K562 (cell line): ENCODE measurements at regions not wholly inside any gene's neighbourhood (a gene's known extent, or its start where the extent isn't known, plus 50 kb on each side); places are given as distances from the start of the nearest gene placed in this dataset.

Experiments used
- ATAC-seq: fragments of 200-7000 bp; cut with Tn5 transposase; 3 replicates; pipeline ENCODE4 v1.9.1; 2020; ENCODE audit warnings: moderate library complexity
- BruUV-seq: library from RNA; stranded (reverse); fragments of 400-500 nt; replicated peaks from 2 replicates; lab custom pipeline; 2021; lab: Mats Ljungman, UMichigan
- CTCF ChIA-PET: fragments of 300-600 bp; formaldehyde crosslinking; extraction: SDS; loops from one replicate; lab custom pipeline; 2021; ENCODE audit warnings: low intra/inter-chr PET ratio; lab: Yijun Ruan, JAX
- POLR2A ChIA-PET: fragments of 300-600, 350-650 bp; sonication (Branson Sonifier 250); formaldehyde crosslinking; extraction: SDS; loops from one replicate; lab custom pipeline; 2021; ENCODE audit warnings: antibody characterized with exemption, inconsistent platforms; lab: Yijun Ruan, JAX
- DNase-seq, 4 experiments: peaks; one replicate each; pipeline versions ENCODE4 v3.0.0 to v3.0.0-alpha.2; 2011 to 2018; ENCODE audit warnings: low spot score in 3 of 4, mixed read lengths in 3 of 4; ENCODE audit errors: extremely low read depth in 1 of 4
- FAIRE-seq: peaks from 2 replicates; lab custom pipeline; 2011; peaks lifted over from hg19 to GRCh38; lab: Jason Lieb, UNC
- H2AFZ ChIP-seq: 2 replicates; pipeline ENCODE4 v1.6.0; 2011; ENCODE audit warnings: low read depth, low read length, control low read depth, inconsistent platforms
- H3K27ac ChIP-seq: fragments of 200-600 bp; 3 replicates; pipeline ENCODE4 v1.8.0; 2011; ENCODE audit warnings: low read depth, mild to moderate bottlenecking, control low read depth, inconsistent platforms, low read length, moderate library complexity, mixed read lengths; ENCODE audit errors: extremely low read depth
- H3K27me3 ChIP-seq, 2 experiments: fragments of 300-600 bp in 1 of 2; 2 replicates in 1 of 2; 3 replicates in 1 of 2; pipeline versions ENCODE4 v1.6.0 to v1.8.0; 2011; ENCODE audit warnings: inconsistent platforms in 2 of 2, low read length in 2 of 2, mild to moderate bottlenecking in 1 of 2, mixed read lengths in 1 of 2, moderate library complexity in 1 of 2; ENCODE audit not compliant: control insufficient read depth in 2 of 2, insufficient read depth in 2 of 2
- H3K36me3 ChIP-seq: fragments of 300-600 bp; 3 replicates; pipeline ENCODE4 v1.8.0; 2011; ENCODE audit warnings: mild to moderate bottlenecking, low read length, inconsistent platforms; ENCODE audit not compliant: control insufficient read depth, insufficient read depth
- H3K4me1 ChIP-seq, 2 experiments: fragments of 200-600 bp in 1 of 2; replicated peaks in 1 of 2; 2 replicates in 1 of 2; 3 replicates in 1 of 2; pipeline versions ENCODE4 v1.5.1 to v1.8.0; 2011; ENCODE audit warnings: inconsistent platforms in 2 of 2, low read length in 2 of 2, mild to moderate bottlenecking in 1 of 2, mixed read lengths in 1 of 2, moderate library complexity in 1 of 2; ENCODE audit not compliant: control insufficient read depth in 2 of 2, insufficient read depth in 2 of 2
- H3K4me2 ChIP-seq: 2 replicates; pipeline ENCODE4 v1.6.1; 2011; ENCODE audit warnings: low read length, control low read depth, inconsistent platforms, mixed read lengths; ENCODE audit not compliant: insufficient read depth
- H3K4me3 ChIP-seq: fragments of 200-600 bp; sonication (generic), shearing (Covaris generic); 2 replicates; pipeline ENCODE4 v1.5.1; 2016; ENCODE audit warnings: control low read depth, inconsistent platforms
- H3K79me2 ChIP-seq: fragments of 200-600 bp; 3 replicates; pipeline ENCODE4 v1.8.0; 2011; ENCODE audit warnings: low read length, inconsistent platforms; ENCODE audit not compliant: control insufficient read depth, insufficient read depth
- H3K9ac ChIP-seq, 2 experiments: 2 replicates each; pipeline versions ENCODE4 v1.6.0 to v1.6.1; 2011; ENCODE audit warnings: low read depth in 2 of 2, low read length in 2 of 2, control low read depth in 1 of 2, inconsistent platforms in 1 of 2, mild to moderate bottlenecking in 1 of 2, mixed read lengths in 1 of 2; ENCODE audit not compliant: insufficient read depth in 1 of 2
- H3K9me1 ChIP-seq: one replicate; pipeline ENCODE4 v1.6.0; 2011; ENCODE audit warnings: inconsistent platforms, mild to moderate bottlenecking, low read length, moderate library complexity; ENCODE audit not compliant: control insufficient read depth, insufficient read depth
- H3K9me3 ChIP-seq: replicated peaks from 2 replicates; pipeline ENCODE4 v1.5.1; 2011; ENCODE audit warnings: low read depth, low read length, inconsistent platforms; ENCODE audit not compliant: control insufficient read depth, insufficient read depth
- H4K20me1 ChIP-seq: replicated peaks from 2 replicates; pipeline ENCODE4 v1.6.1; 2011; ENCODE audit warnings: low read length, inconsistent platforms, mixed read lengths; ENCODE audit not compliant: control insufficient read depth, insufficient read depth
- ARID2 ChIP-seq: fragments of 450-650 bp; IDR thresholded peaks from 2 replicates; pipeline ENCODE4 v1.6.1; 2017; ENCODE audit warnings: antibody characterized with exemption, mild to moderate bottlenecking
- C11orf30 ChIP-seq: fragments of 450-650 bp; IDR thresholded peaks from 2 replicates; pipeline ENCODE4 v1.6.1; 2016; ENCODE audit warnings: low read depth, mild to moderate bottlenecking
- ETS2 ChIP-seq: IDR thresholded peaks from 2 replicates; pipeline ENCODE4 v1.6.1; 2016; ENCODE audit warnings: borderline replicate concordance, missing genetic modification characterization, mild to moderate bottlenecking, moderate library complexity, missing compliant biosample characterization; ENCODE audit not compliant: poor library complexity, severe bottlenecking
- EWSR1 ChIP-seq: fragments of 450-650 bp; IDR thresholded peaks from 2 replicates; pipeline ENCODE4 v1.6.1; 2018; ENCODE audit warnings: borderline replicate concordance, mild to moderate bottlenecking, low read depth, moderate library complexity; ENCODE audit not compliant: partially characterized antibody
- HINFP ChIP-seq: fragments of 450-650 bp; conservative IDR thresholded peaks from 2 replicates; pipeline ENCODE4 v1.6.1; 2016; ENCODE audit warnings: missing genetic modification characterization, low read depth, mild to moderate bottlenecking, control low read depth, missing compliant biosample characterization
- KHSRP ChIP-seq: fragments of 450-650 bp; IDR thresholded peaks from 2 replicates; pipeline ENCODE4 v1.6.1; 2017
- MAFF ChIP-seq: IDR thresholded peaks from 2 replicates; pipeline ENCODE4 v1.6.1; 2012; ENCODE audit warnings: low read length, improper control_type of control experiment
- MAFG ChIP-seq: fragments of 450-650 bp; conservative IDR thresholded peaks from 2 replicates; pipeline ENCODE4 v1.6.1; 2016; ENCODE audit warnings: missing genetic modification characterization, missing compliant biosample characterization
- MAFK ChIP-seq: IDR thresholded peaks from 2 replicates; pipeline ENCODE4 v1.6.1; 2011; ENCODE audit warnings: low read length, improper control_type of control experiment
- MCM3 ChIP-seq: fragments of 450-650 bp; IDR thresholded peaks from 2 replicates; pipeline ENCODE4 v1.6.1; 2016
- NFE2 ChIP-seq: IDR thresholded peaks from 2 replicates; pipeline ENCODE4 v1.6.1; 2014; ENCODE audit warnings: antibody characterized with exemption, low read depth
- RBM25 ChIP-seq: fragments of 200-400 bp; formaldehyde crosslinking; IDR thresholded peaks from 2 replicates; pipeline ENCODE4 v1.6.1; 2018; ENCODE audit warnings: low read length, low read depth, moderate library complexity; ENCODE audit not compliant: severe bottlenecking
- SP1 ChIP-seq: sonication (generic); formaldehyde crosslinking; IDR thresholded peaks from 2 replicates; pipeline ENCODE4 v1.8.1; 2022; ENCODE audit warnings: mild to moderate bottlenecking, missing genetic modification reagents
- TRIM24 ChIP-seq, 2 experiments: fragments of 450-650 bp; IDR thresholded peaks; 2 replicates each; pipeline ENCODE4 v1.6.1; 2016
- ZBTB34 ChIP-seq: fragments of 250-450 bp; sonication (Bioruptor Pico); IDR thresholded peaks from 2 replicates; pipeline ENCODE4 v1.8.0; 2021; ENCODE audit warnings: mild to moderate bottlenecking, moderate library complexity
- ZFP36 ChIP-seq: fragments of 150-350 bp; IDR thresholded peaks from 2 replicates; pipeline ENCODE4 v1.6.1; 2018; ENCODE audit warnings: low read length, low read depth; ENCODE audit not compliant: partially characterized antibody
- ZNF212 ChIP-seq: fragments of 450-650 bp; formaldehyde crosslinking; IDR thresholded peaks from 2 replicates; pipeline ENCODE4 v1.4.0; 2020; ENCODE audit warnings: mild to moderate bottlenecking
- ZNF217 ChIP-seq: sonication (generic); formaldehyde crosslinking; IDR thresholded peaks from 2 replicates; pipeline ENCODE4 v1.8.0; 2022; ENCODE audit warnings: mild to moderate bottlenecking, missing genetic modification reagents
- ZNF316 ChIP-seq: fragments of 450-650 bp; IDR thresholded peaks from 2 replicates; pipeline ENCODE4 v1.6.1; 2016
- ZNF395 ChIP-seq: fragments of 200-800 bp; sonication (Bioruptor generic); IDR thresholded peaks from 2 replicates; pipeline ENCODE4 v1.6.1; 2017; ENCODE audit warnings: missing genetic modification characterization, missing compliant biosample characterization
- WGBS: fragments of 100-300 bp; shearing (Covaris generic); methylation state at CpG from one replicate; pipeline ENCODE4 v1.1.6; 2016; ENCODE audit warnings: low coverage, mixed read lengths; ENCODE audit not compliant: insufficient coverage; ENCODE audit errors: missing lambda C conversion rate; 5-methylcytosine and 5-hydroxymethylcytosine counted together
- in situ Hi-C: fragments of 300-500 bp; cut with MboI; formaldehyde crosslinking; loops from 4 replicates; pipeline ENCODE4 v1.15.0; 2018; ENCODE audit warnings: inconsistent platforms, mixed read lengths
- intact Hi-C: fragments of 100-400 bp; cut with micrococcal nuclease; formaldehyde crosslinking; loops from 2 replicates; pipeline ENCODE4 v1.14.2; 2022

DNA sequence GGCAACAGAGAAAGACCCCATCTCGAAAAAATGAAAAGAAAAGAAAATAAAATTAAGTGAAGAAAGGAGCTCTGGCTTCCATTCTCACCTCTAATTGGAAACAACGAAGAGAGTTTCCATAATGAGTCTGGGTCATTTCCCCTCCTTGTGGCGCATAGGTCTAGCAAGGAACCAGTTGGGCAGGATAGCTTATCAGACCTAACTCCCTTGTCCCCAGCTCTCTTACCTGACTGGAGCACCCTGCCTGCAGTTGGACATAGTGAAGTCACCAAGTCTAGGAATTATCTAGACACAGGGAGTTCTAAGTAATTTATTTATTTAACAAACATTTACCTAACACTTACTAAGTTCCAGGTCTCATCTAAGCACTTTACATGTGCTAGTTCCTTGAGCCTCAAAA is 63.0 kb upstream of the RAB4A start (continued):
- TF ChIP-seq ZNF395 (no peak), ZFP36 (no peak), HINFP (tag) (no peak), SP1 (no peak), ETS2 (tag) (no peak)

GRCh38 chr1:229208481-229208880 is 62.4 kb upstream of the RAB4A start:
- BruUV-seq = no TSS peak
- no peak for DNase-seq
- WGBS = 0% methylated on average over 3 of the region's 3 CpGs
- Histone ChIP-seq H3K36me3 (no peaks in the 10 kb centered on the region), H4K20me1 (no peaks in the 10 kb centered on the region), H3K9me1 (peaks cover 3% of the 10 kb centered on the region), H3K79me2 (no peaks in the 10 kb centered on the region), H3K4me3 (no peak overlapping the region), H2AFZ (no peak overlapping the region), H3K9me3 (no peaks in the 10 kb centered on the region), H3K4me1 (peaks cover 0 to 6% of the 10 kb centered on the region in 2 experiments; a peak in 3 of 5 replicates), H3K27me3 (peaks cover 0 to 38% of the 10 kb centered on the region in 2 experiments; a peak in 4 of 5 replicates), H3K27ac (no peak overlapping the region), H3K9ac (no peak overlapping the region), H3K4me2 (no peak overlapping the region)
- POLR2A ChIA-PET = no interaction called here
- TF ChIP-seq TRIM24 (IDR thresholded peaks at IDR 0.05) (0 out of 4 replicates have a peak, but pooled peaks of 1 of the 2 experiments have one; percentile 33), C11orf30 (peak; percentile 55; the same call in 1 of the 2 replicates), MCM3 (no peak), ZNF217 (CRISPR knock-in tag) (no peak), MAFF (peak; percentile 60; the same call in 1 of the 2 replicates), KHSRP (no peak), MAFG (tag) (peak; percentile 82), ZNF212 (CRISPR knock-in tag) (no peak), NFE2 (peak; percentile 46; the same call in 1 of the 2 replicates), ARID2 (no peak), EWSR1 (no peak), MAFK (peak; percentile 59; the same call in 1 of the 2 replicates), ZBTB34 (CRISPR knock-in tag) (no peak), ZNF316 (peak; percentile 83), RBM25 (no peak)
- CTCF ChIA-PET = no interaction called here
- ATAC-seq = no peak
- intact Hi-C loops (no loop called here), in situ Hi-C loops (no loop called here)
- no peak for FAIRE-seq
